ENCODE measurements at regions not wholly inside any gene's neighbourhood (a gene's known extent, or its start where the extent isn't known, plus 50 kb on each side); places are given as distances from the start of the nearest gene placed in this dataset.

DNA sequence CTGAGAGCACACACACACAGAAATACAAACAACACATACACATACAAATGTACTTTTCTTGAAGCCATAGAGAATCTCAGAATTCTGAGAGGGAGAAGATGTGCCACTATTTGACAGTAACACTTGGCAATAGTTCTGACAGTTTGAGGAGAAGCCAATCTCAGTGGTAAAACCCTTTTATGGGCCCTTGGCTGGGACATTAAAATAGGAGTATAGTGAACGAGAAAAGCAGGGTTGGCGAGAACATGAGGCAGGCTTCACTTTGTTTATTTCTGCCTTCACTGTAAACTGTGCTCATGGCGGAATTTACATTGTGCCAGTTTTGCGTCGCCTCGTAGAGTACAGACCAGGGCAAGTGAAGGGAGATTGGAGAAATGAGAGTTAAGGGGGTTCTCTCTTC is 449.4 kb upstream of the POU3F3 start:
- H3K9me3 ChIP-seq (ENCODE audit: control insufficient read depth in 1 of 2, insufficient read depth in 1 of 2, low read depth in 1 of 2, low read length in 2 of 2): peaks cover 0 to 9% of the 10 kb centered on the region in 2 experiments; a peak in 1 of 4 replicates
- H3K79me2 ChIP-seq (ENCODE audit: insufficient read depth, low read length): no peaks in the 10 kb centered on the region
- no peak overlapping the region for H3K27ac ChIP-seq (ENCODE audit: low read depth, low read length)
- no peak overlapping the region for H3K4me3 ChIP-seq (replicated peaks in 1 of 2; ENCODE audit: low read depth in 1 of 2, low read length in 2 of 2)
- CTCF ChIA-PET: no interaction called here
- no peak overlapping the region for H3K9ac ChIP-seq (ENCODE audit: low read length)
- TF ChIP-seq CBX3 (IDR thresholded peaks at IDR 0.05; ENCODE audit: low read depth) (no peak), SIN3A (IDR thresholded peaks at IDR 0.05; ENCODE audit: low read depth) (no peak), JUND (IDR thresholded peaks at IDR 0.05) (no peak), POLR2AphosphoS5 (IDR thresholded peaks at IDR 0.05; ENCODE audit: low read depth, low read length) (no peak), ZFX (IDR thresholded peaks at IDR 0.05) (no peak), EZH2phosphoT487 (IDR thresholded peaks at IDR 0.05; ENCODE audit: borderline replicate concordance) (no peak), EZH2 (IDR thresholded peaks at IDR 0.05) (no peak)
- TF ChIP-seq, protein P1, sequence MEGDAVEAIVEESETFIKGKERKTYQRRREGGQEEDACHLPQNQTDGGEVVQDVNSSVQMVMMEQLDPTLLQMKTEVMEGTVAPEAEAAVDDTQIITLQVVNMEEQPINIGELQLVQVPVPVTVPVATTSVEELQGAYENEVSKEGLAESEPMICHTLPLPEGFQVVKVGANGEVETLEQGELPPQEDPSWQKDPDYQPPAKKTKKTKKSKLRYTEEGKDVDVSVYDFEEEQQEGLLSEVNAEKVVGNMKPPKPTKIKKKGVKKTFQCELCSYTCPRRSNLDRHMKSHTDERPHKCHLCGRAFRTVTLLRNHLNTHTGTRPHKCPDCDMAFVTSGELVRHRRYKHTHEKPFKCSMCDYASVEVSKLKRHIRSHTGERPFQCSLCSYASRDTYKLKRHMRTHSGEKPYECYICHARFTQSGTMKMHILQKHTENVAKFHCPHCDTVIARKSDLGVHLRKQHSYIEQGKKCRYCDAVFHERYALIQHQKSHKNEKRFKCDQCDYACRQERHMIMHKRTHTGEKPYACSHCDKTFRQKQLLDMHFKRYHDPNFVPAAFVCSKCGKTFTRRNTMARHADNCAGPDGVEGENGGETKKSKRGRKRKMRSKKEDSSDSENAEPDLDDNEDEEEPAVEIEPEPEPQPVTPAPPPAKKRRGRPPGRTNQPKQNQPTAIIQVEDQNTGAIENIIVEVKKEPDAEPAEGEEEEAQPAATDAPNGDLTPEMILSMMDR (IDR thresholded peaks at IDR 0.05 in 2 of 3, conservative IDR thresholded peaks at IDR 0.05 in 1 of 3; ENCODE audit: borderline replicate concordance in 1 of 3, insufficient read depth in 1 of 3, low read depth in 2 of 3, low read length in 2 of 3): no peak
- H2AFZ ChIP-seq (ENCODE audit: low read depth, low read length, poor library complexity, severe bottlenecking): no peak overlapping the region
- H3K27me3 ChIP-seq (ENCODE audit: insufficient read depth, low read length): no peaks in the 10 kb centered on the region
- H3K4me2 ChIP-seq (ENCODE audit: low read length): no peak overlapping the region
- H3K4me1 ChIP-seq (ENCODE audit: control insufficient read depth in 1 of 2, insufficient read depth in 2 of 2, low read length in 2 of 2): no peaks in the 10 kb centered on the region
- no peaks in the 10 kb centered on the region for H3K9me2 ChIP-seq (ENCODE audit: insufficient read depth)
- no peak for DNase-seq (ENCODE audit: low read depth, low spot score)
- BruUV-seq (replicated peaks): no TSS peak
- no peak for ATAC-seq
- intact Hi-C loops (cut with micrococcal nuclease): no loop called here
- no peaks in the 10 kb centered on the region for H4K20me1 ChIP-seq (ENCODE audit: insufficient read depth)
- POLR2A ChIA-PET: no interaction called here
- RAD21 ChIA-PET (ENCODE audit: low non-redundant PET in 1 of 2, low total read pairs in 2 of 2, uncharacterized antibody in 2 of 2, unreplicated experiment in 2 of 2): no interaction called here
- H3K36me3 ChIP-seq (ENCODE audit: control insufficient read depth in 1 of 2, insufficient read depth in 2 of 2, low read length in 2 of 2): no peaks in the 10 kb centered on the region

DNA sequence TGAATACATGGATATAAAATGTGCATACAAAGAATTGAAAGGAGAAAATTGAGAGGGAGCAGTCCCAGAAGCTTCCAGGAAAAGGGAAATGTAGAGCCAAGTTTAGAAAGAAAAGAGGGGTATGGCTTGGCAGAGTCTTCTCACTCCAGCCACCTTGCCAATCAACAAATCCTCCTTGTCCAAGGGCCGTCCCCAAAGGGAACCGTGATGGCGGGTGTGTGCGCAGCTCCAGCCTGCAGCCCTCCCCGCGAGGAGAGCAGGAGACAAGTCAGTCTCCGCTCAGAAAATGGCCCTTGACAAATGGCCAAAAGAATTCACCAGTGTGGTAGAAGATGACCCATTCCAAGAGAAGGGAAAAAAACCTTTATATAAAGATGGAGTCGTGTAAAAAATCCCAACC is 448.3 kb upstream of the POU3F3 start:
- H3K4me2 ChIP-seq (ENCODE audit: low read length): no peak overlapping the region
- DNase-seq (ENCODE audit: low read depth, low spot score) (no peak), ATAC-seq (no peak)
- peaks cover 0 to 9% of the 10 kb centered on the region in 2 experiments; a peak in 1 of 4 replicates for H3K9me3 ChIP-seq (ENCODE audit: control insufficient read depth in 1 of 2, insufficient read depth in 1 of 2, low read depth in 1 of 2, low read length in 2 of 2)
- no peaks in the 10 kb centered on the region for H3K4me1 ChIP-seq (ENCODE audit: control insufficient read depth in 1 of 2, insufficient read depth in 2 of 2, low read length in 2 of 2)
- H3K36me3 ChIP-seq (ENCODE audit: control insufficient read depth in 1 of 2, insufficient read depth in 2 of 2, low read length in 2 of 2): no peaks in the 10 kb centered on the region
- H3K27ac ChIP-seq (ENCODE audit: low read depth, low read length): no peak overlapping the region
- no peak overlapping the region for H3K9ac ChIP-seq (ENCODE audit: low read length)
- intact Hi-C loops (cut with micrococcal nuclease): no loop called here
- no peaks in the 10 kb centered on the region for H3K79me2 ChIP-seq (ENCODE audit: insufficient read depth, low read length)
- H3K4me3 ChIP-seq (replicated peaks in 1 of 2; ENCODE audit: low read depth in 1 of 2, low read length in 2 of 2): no peak overlapping the region
- no peak overlapping the region for H2AFZ ChIP-seq (ENCODE audit: low read depth, low read length, poor library complexity, severe bottlenecking)
- H4K20me1 ChIP-seq (ENCODE audit: insufficient read depth): no peaks in the 10 kb centered on the region
- CTCF ChIA-PET: no interaction called here
- no peaks in the 10 kb centered on the region for H3K9me2 ChIP-seq (ENCODE audit: insufficient read depth)
- no peaks in the 10 kb centered on the region for H3K27me3 ChIP-seq (ENCODE audit: insufficient read depth, low read length)
- RAD21 ChIA-PET (ENCODE audit: low non-redundant PET in 1 of 2, low total read pairs in 2 of 2, uncharacterized antibody in 2 of 2, unreplicated experiment in 2 of 2): no interaction called here
- POLR2A ChIA-PET: no interaction called here
- no TSS peak for BruUV-seq (replicated peaks)
- TF ChIP-seq CBX3 (IDR thresholded peaks at IDR 0.05; ENCODE audit: low read depth) (no peak), ELF1 (IDR thresholded peaks at IDR 0.05; ENCODE audit: borderline replicate concordance, low read depth) (no peak), ZBTB33 (IDR thresholded peaks at IDR 0.05; ENCODE audit: extremely low read depth, insufficient replicate concordance, low read length) (no peak), SP1 (IDR thresholded peaks at IDR 0.05; ENCODE audit: low read depth) (no peak), EGR1 (IDR thresholded peaks at IDR 0.05; ENCODE audit: low read depth) (no peak), REST (IDR thresholded peaks at IDR 0.05; ENCODE audit: low read depth) (no peak)
